Keratinocyte (primary cell): ENCODE measurements at regions not wholly inside any gene's neighbourhood (a gene's known extent, or its start where the extent isn't known, plus 50 kb on each side); places are given as distances from the start of the nearest gene placed in this dataset.

Experiments used
- DNase-seq: peaks from one replicate; pipeline ENCODE4 v3.0.0-alpha.2; 2011; ENCODE audit warnings: low read depth, missing footprints, low spot score
- FAIRE-seq: peaks from 2 replicates; lab custom pipeline; 2011; peaks lifted over from hg19 to GRCh38; lab: Jason Lieb, UNC
- H2AFZ ChIP-seq: 2 replicates; pipeline ENCODE4 v1.6.0; 2012; ENCODE audit warnings: low read length, control low read depth, inconsistent platforms; ENCODE audit not compliant: control insufficient read depth
- H3K27ac ChIP-seq: 2 replicates; pipeline ENCODE4 v1.5.1; 2011; ENCODE audit warnings: low read length; ENCODE audit not compliant: control insufficient read depth, insufficient read depth
- H3K27me3 ChIP-seq: 3 replicates; pipeline ENCODE4 v1.6.0; 2011; ENCODE audit warnings: low read length; ENCODE audit not compliant: control insufficient read depth, insufficient read depth; ENCODE audit errors: extremely low read depth
- H3K36me3 ChIP-seq, 2 experiments: 2 replicates in 1 of 2; 3 replicates in 1 of 2; pipeline ENCODE4 v1.5.1; 2011; ENCODE audit warnings: low read length in 2 of 2, mild to moderate bottlenecking in 1 of 2; ENCODE audit not compliant: control insufficient read depth in 2 of 2, insufficient read depth in 2 of 2; ENCODE audit errors: extremely low read depth in 1 of 2
- H3K4me1 ChIP-seq: 3 replicates; pipeline ENCODE4 v1.5.1; 2011; ENCODE audit warnings: low read length; ENCODE audit not compliant: control insufficient read depth, insufficient read depth; ENCODE audit errors: extremely low read depth
- H3K4me2 ChIP-seq: 3 replicates; pipeline ENCODE4 v1.6.0; 2011; ENCODE audit warnings: low read depth, low read length; ENCODE audit not compliant: control insufficient read depth, insufficient read depth; ENCODE audit errors: extremely low read depth
- H3K4me3 ChIP-seq, 3 experiments: fragments of 200-600 bp in 1 of 3; sonication (generic) in 1 of 3; 2 replicates in 2 of 3; 3 replicates in 1 of 3; pipeline ENCODE4 v1.5.1; 2011 to 2016; ENCODE audit warnings: low read length in 3 of 3, mild to moderate bottlenecking in 3 of 3, control low read depth in 2 of 3, inconsistent platforms in 1 of 3, low read depth in 1 of 3, mixed read lengths in 1 of 3, mixed run types in 1 of 3, moderate library complexity in 1 of 3; ENCODE audit not compliant: control insufficient read depth in 2 of 3, insufficient read depth in 2 of 3; ENCODE audit errors: extremely low read depth in 1 of 3
- H3K79me2 ChIP-seq: 2 replicates; pipeline ENCODE4 v1.6.0; 2012; ENCODE audit warnings: low read length; ENCODE audit not compliant: control insufficient read depth, insufficient read depth
- H3K9ac ChIP-seq: 3 replicates; pipeline ENCODE4 v1.6.0; 2011; ENCODE audit warnings: low read length; ENCODE audit not compliant: control insufficient read depth, insufficient read depth; ENCODE audit errors: extremely low read depth
- H3K9me1 ChIP-seq: 3 replicates; pipeline ENCODE4 v1.6.0; 2011; ENCODE audit warnings: low read length; ENCODE audit not compliant: control insufficient read depth, insufficient read depth; ENCODE audit errors: extremely low read depth
- H3K9me3 ChIP-seq: 2 replicates; pipeline ENCODE4 v1.5.1; 2012; ENCODE audit warnings: low read depth, low read length; ENCODE audit not compliant: control insufficient read depth
- H4K20me1 ChIP-seq: 3 replicates; pipeline ENCODE4 v1.6.0; 2011; ENCODE audit warnings: low read length; ENCODE audit not compliant: control insufficient read depth, insufficient read depth; ENCODE audit errors: extremely low read depth
- CTCF ChIP-seq, 3 experiments: IDR thresholded peaks in 1 of 3; conservative IDR thresholded peaks in 1 of 3; optimal IDR thresholded peaks in 1 of 3; 2 replicates in 2 of 3; 3 replicates in 1 of 3; pipeline versions ENCODE3 to v1.5.1; 2011; ENCODE audit warnings: low read length in 3 of 3, mild to moderate bottlenecking in 3 of 3, moderate library complexity in 2 of 3, control low read depth in 1 of 3, inconsistent platforms in 1 of 3; ENCODE audit not compliant: insufficient read depth in 2 of 3; ENCODE audit errors: extremely low read depth in 1 of 3
- EZH2 ChIP-seq: IDR thresholded peaks from one replicate; pipeline ENCODE4 v1.6.1; 2012; ENCODE audit warnings: inconsistent platforms, mild to moderate bottlenecking, low read length, moderate library complexity
- dilution Hi-C: fragments of 300-500 bp; cut with MboI; formaldehyde crosslinking; loops from one replicate; pipeline ENCODE4 v1.7.0; 2020; ENCODE audit warnings: low sequenced_read_pairs; ENCODE audit not compliant: extremely low pct_ligation_motif_present

GRCh38 chr16:82456683-82457082 lies 170.1 kb upstream of the CDH13 start:
- H3K27me3 ChIP-seq = peaks cover 24% of the 10 kb centered on the region
- no peak overlapping the region for H3K9ac ChIP-seq
- H3K4me3 ChIP-seq = no peak overlapping the region
- H3K9me1 ChIP-seq = no peaks in the 10 kb centered on the region
- H3K4me2 ChIP-seq = no peak overlapping the region
- no peaks in the 10 kb centered on the region for H3K36me3 ChIP-seq
- no peak overlapping the region for H2AFZ ChIP-seq
- dilution Hi-C loops = no loop called here
- H3K79me2 ChIP-seq = no peaks in the 10 kb centered on the region
- FAIRE-seq (peak; percentile 87), DNase-seq (no peak)
- no peaks in the 10 kb centered on the region for H3K9me3 ChIP-seq
- no peaks in the 10 kb centered on the region for H3K4me1 ChIP-seq
- no peak for TF ChIP-seq EZH2
- peak; percentile 87 to 89 (median 87) for TF ChIP-seq CTCF (optimal IDR thresholded peaks at IDR 0.05 in 1 of 3, IDR thresholded peaks at IDR 0.05 in 1 of 3, conservative IDR thresholded peaks at IDR 0.05 in 1 of 3; ENCODE audit: extremely low read depth in 1 of 3, insufficient read depth in 2 of 3, low read length in 3 of 3)
- H4K20me1 ChIP-seq = no peaks in the 10 kb centered on the region
- H3K27ac ChIP-seq = no peak overlapping the region

- Histone ChIP-seq H3K79me2 (no peaks in the 10 kb centered on the region), H3K4me3 (no peak overlapping the region), H3K36me3 (no peaks in the 10 kb centered on the region), H3K9me1 (no peaks in the 10 kb centered on the region), H4K20me1 (no peaks in the 10 kb centered on the region), H3K4me1 (no peaks in the 10 kb centered on the region), H3K9ac (no peak overlapping the region), H3K9me3 (no peaks in the 10 kb centered on the region), H3K27me3 (peaks cover 30% of the 10 kb centered on the region), H3K4me2 (no peak overlapping the region), H2AFZ (no peak overlapping the region), H3K27ac (no peak overlapping the region)
- DNase-seq (no peak), FAIRE-seq (no peak)
- dilution Hi-C loops = no loop called here
- TF ChIP-seq EZH2 = no peak
Measured at GRCh38 chr16:82454566-82454965, 172.2 kb upstream of the CDH13 start.

GRCh38 chr16:82454152-82454551 lies 172.6 kb upstream of the CDH13 start:
- no peak overlapping the region for H3K4me2 ChIP-seq
- no peaks in the 10 kb centered on the region for H3K9me1 ChIP-seq
- H3K27ac ChIP-seq = no peak overlapping the region
- H4K20me1 ChIP-seq = no peaks in the 10 kb centered on the region
- DNase-seq = no peak
- no peak overlapping the region for H2AFZ ChIP-seq
- no peak for TF ChIP-seq CTCF (optimal IDR thresholded peaks at IDR 0.05 in 1 of 3, IDR thresholded peaks at IDR 0.05 in 1 of 3, conservative IDR thresholded peaks at IDR 0.05 in 1 of 3; ENCODE audit: extremely low read depth in 1 of 3, insufficient read depth in 2 of 3, low read length in 3 of 3)
- no peak for TF ChIP-seq EZH2
- no peak overlapping the region for H3K9ac ChIP-seq
- dilution Hi-C loops = no loop called here
- H3K4me3 ChIP-seq = no peak overlapping the region
- no peak for FAIRE-seq
- H3K36me3 ChIP-seq = no peaks in the 10 kb centered on the region
- peaks cover 30% of the 10 kb centered on the region for H3K27me3 ChIP-seq
- H3K4me1 ChIP-seq = no peaks in the 10 kb centered on the region
- H3K9me3 ChIP-seq = no peaks in the 10 kb centered on the region
- no peaks in the 10 kb centered on the region for H3K79me2 ChIP-seq
